ENCODE measurements at regions not wholly inside any gene's neighbourhood (a gene's known extent, or its start where the extent isn't known, plus 50 kb on each side); places are given as distances from the start of the nearest gene placed in this dataset.

GRCh38 chr1:78240755-78241154, 195.0 kb downstream of the GIPC2 start:
- Mint-ChIP-seq H3K4me1 (no peaks in the 10 kb centered on the region), H3K4me3 (no peak overlapping the region), H3K36me3 (no peaks in the 10 kb centered on the region), H3K27me3 (peaks cover under 1 to 2% of the 10 kb centered on the region in 2 donors), H3K27ac (no peak overlapping the region), H3K9me3 (peaks cover 6 to 14% (median 14%) of the 10 kb centered on the region in 3 donors)
- no peaks in the 10 kb centered on the region for H3K4me1 ChIP-seq (ENCODE audit: control insufficient read depth in 1 of 2, extremely low read depth in 1 of 2, insufficient read depth in 2 of 2, low read length in 2 of 2)
- DNase-seq: no peak
- ChIA-PET POLR2A (no interaction called here), CTCF (no interaction called here)
- no peak overlapping the region for H3K4me3 ChIP-seq (ENCODE audit: control insufficient read depth in 1 of 2, extremely low read depth in 1 of 2, low read length in 1 of 2)
- WGBS (ENCODE audit: insufficient coverage): 56% methylated on average over 3 of the region's 3 CpGs
- no peaks in the 10 kb centered on the region for H3K36me3 ChIP-seq (ENCODE audit: control insufficient read depth in 2 of 2, extremely low read depth in 1 of 2, insufficient read depth in 1 of 2, low read length in 1 of 2)
- H3K9me3 ChIP-seq: no peaks in the 10 kb centered on the region
- ATAC-seq (replicated peaks in 1 of 4): no peak
- no peaks in the 10 kb centered on the region for H3K27me3 ChIP-seq (replicated peaks in 1 of 2; ENCODE audit: control insufficient read depth in 2 of 2, extremely low read depth in 1 of 2, insufficient read depth in 2 of 2, low read length in 1 of 2)
- H3K27ac ChIP-seq (ENCODE audit: low read length): no peak overlapping the region

GRCh38 chr1:78247079-78247478, 201.3 kb downstream of the GIPC2 start:
- Mint-ChIP-seq H3K27ac (no peak overlapping the region), H3K27me3 (peaks cover 4 to 9% of the 10 kb centered on the region in 2 donors), H3K4me3 (no peak overlapping the region), H3K4me1 (no peaks in the 10 kb centered on the region), H3K9me3 (peaks cover 0 to 4% (median 0%) of the 10 kb centered on the region in 3 donors), H3K36me3 (no peaks in the 10 kb centered on the region)
- no peaks in the 10 kb centered on the region for H3K27me3 ChIP-seq (replicated peaks in 1 of 2; ENCODE audit: control insufficient read depth in 2 of 2, extremely low read depth in 1 of 2, insufficient read depth in 2 of 2, low read length in 1 of 2)
- H3K9me3 ChIP-seq: no peaks in the 10 kb centered on the region
- H3K4me3 ChIP-seq (ENCODE audit: control insufficient read depth in 1 of 2, extremely low read depth in 1 of 2, low read length in 1 of 2): no peak overlapping the region
- no peak overlapping the region for H3K27ac ChIP-seq (ENCODE audit: low read length)
- no peaks in the 10 kb centered on the region for H3K4me1 ChIP-seq (ENCODE audit: control insufficient read depth in 1 of 2, extremely low read depth in 1 of 2, insufficient read depth in 2 of 2, low read length in 2 of 2)
- no CpG with 5 or more reads among the region's 2 CpGs for WGBS (ENCODE audit: insufficient coverage)
- DNase-seq (no peak), ATAC-seq (replicated peaks in 1 of 4) (no peak)
- ChIA-PET CTCF (no interaction called here), POLR2A (no interaction called here)
- no peaks in the 10 kb centered on the region for H3K36me3 ChIP-seq (ENCODE audit: control insufficient read depth in 2 of 2, extremely low read depth in 1 of 2, insufficient read depth in 1 of 2, low read length in 1 of 2)

GRCh38 chr1:78250201-78250600, 204.4 kb downstream of the GIPC2 start:
- Mint-ChIP-seq H3K27ac (no peak overlapping the region), H3K27me3 (peaks cover 6 to 10% of the 10 kb centered on the region in 2 donors), H3K4me3 (no peak overlapping the region), H3K36me3 (no peaks in the 10 kb centered on the region), H3K4me1 (no peaks in the 10 kb centered on the region), H3K9me3 (peaks cover 0 to 4% (median 0%) of the 10 kb centered on the region in 3 donors)
- Histone ChIP-seq H3K4me3 (ENCODE audit: control insufficient read depth in 1 of 2, extremely low read depth in 1 of 2, low read length in 1 of 2) (no peak overlapping the region), H3K4me1 (ENCODE audit: control insufficient read depth in 1 of 2, extremely low read depth in 1 of 2, insufficient read depth in 2 of 2, low read length in 2 of 2) (no peaks in the 10 kb centered on the region), H3K27me3 (replicated peaks in 1 of 2; ENCODE audit: control insufficient read depth in 2 of 2, extremely low read depth in 1 of 2, insufficient read depth in 2 of 2, low read length in 1 of 2) (no peaks in the 10 kb centered on the region), H3K9me3 (no peaks in the 10 kb centered on the region), H3K27ac (ENCODE audit: low read length) (no peak overlapping the region), H3K36me3 (ENCODE audit: control insufficient read depth in 2 of 2, extremely low read depth in 1 of 2, insufficient read depth in 1 of 2, low read length in 1 of 2) (no peaks in the 10 kb centered on the region)
- ChIA-PET POLR2A (no interaction called here), CTCF (no interaction called here)
- 50% methylated on average over 1 of the region's 4 CpGs for WGBS (ENCODE audit: insufficient coverage)
- no peak for ATAC-seq (replicated peaks in 1 of 4)
- DNase-seq: no peak

GRCh38 chr1:78254517-78254916, 208.8 kb downstream of the GIPC2 start:
- H3K27me3 ChIP-seq (replicated peaks in 1 of 2; ENCODE audit: control insufficient read depth in 2 of 2, extremely low read depth in 1 of 2, insufficient read depth in 2 of 2, low read length in 1 of 2): peaks cover 0 to 9% of the 10 kb centered on the region in 2 experiments
- no peaks in the 10 kb centered on the region for H3K9me3 ChIP-seq
- ChIA-PET CTCF (no interaction called here), POLR2A (interaction anchor here in 1 of 2 donors (0.6 kb wide), 1 partner anchor 16 kb away, joined by 3 read pairs; no protein-coding TSS in a partner anchor)
- H3K4me1 ChIP-seq (ENCODE audit: control insufficient read depth in 1 of 2, extremely low read depth in 1 of 2, insufficient read depth in 2 of 2, low read length in 2 of 2): no peaks in the 10 kb centered on the region
- H3K4me3 Mint-ChIP-seq: no peak overlapping the region
- no peak overlapping the region for H3K27ac ChIP-seq (ENCODE audit: low read length)
- H3K27me3 Mint-ChIP-seq: peaks cover 14 to 17% of the 10 kb centered on the region in 2 donors
- no peak for DNase-seq
- H3K36me3 ChIP-seq (ENCODE audit: control insufficient read depth in 2 of 2, extremely low read depth in 1 of 2, insufficient read depth in 1 of 2, low read length in 1 of 2): no peaks in the 10 kb centered on the region
- no CpG with 5 or more reads among the region's 3 CpGs for WGBS (ENCODE audit: insufficient coverage)
- H3K4me3 ChIP-seq (ENCODE audit: control insufficient read depth in 1 of 2, extremely low read depth in 1 of 2, low read length in 1 of 2): no peak overlapping the region
- H3K9me3 Mint-ChIP-seq: peaks cover 0 to 10% (median 0%) of the 10 kb centered on the region in 3 donors
- no peaks in the 10 kb centered on the region for H3K36me3 Mint-ChIP-seq
- no peak overlapping the region for H3K27ac Mint-ChIP-seq
- no peak for ATAC-seq (replicated peaks in 1 of 4)
- H3K4me1 Mint-ChIP-seq: no peaks in the 10 kb centered on the region

GRCh38 chr1:78255383-78255782, 209.6 kb downstream of the GIPC2 start:
- Histone ChIP-seq H3K36me3 (ENCODE audit: control insufficient read depth in 2 of 2, extremely low read depth in 1 of 2, insufficient read depth in 1 of 2, low read length in 1 of 2) (no peaks in the 10 kb centered on the region), H3K4me3 (ENCODE audit: control insufficient read depth in 1 of 2, extremely low read depth in 1 of 2, low read length in 1 of 2) (no peak overlapping the region), H3K9me3 (no peaks in the 10 kb centered on the region), H3K27me3 (replicated peaks in 1 of 2; ENCODE audit: control insufficient read depth in 2 of 2, extremely low read depth in 1 of 2, insufficient read depth in 2 of 2, low read length in 1 of 2) (peaks cover 0 to 9% of the 10 kb centered on the region in 2 experiments), H3K27ac (ENCODE audit: low read length) (no peak overlapping the region), H3K4me1 (ENCODE audit: control insufficient read depth in 1 of 2, extremely low read depth in 1 of 2, insufficient read depth in 2 of 2, low read length in 2 of 2) (no peaks in the 10 kb centered on the region)
- ChIA-PET POLR2A (interaction anchor here in 1 of 2 donors (0.6 kb wide), 1 partner anchor 17 kb away, joined by 3 read pairs; no protein-coding TSS in a partner anchor), CTCF (no interaction called here)
- Mint-ChIP-seq H3K4me3 (no peak overlapping the region), H3K9me3 (peaks cover 0 to 16% (median 0%) of the 10 kb centered on the region in 3 donors), H3K27ac (no peak overlapping the region), H3K36me3 (no peaks in the 10 kb centered on the region), H3K27me3 (peaks cover 14 to 17% of the 10 kb centered on the region in 2 donors), H3K4me1 (no peaks in the 10 kb centered on the region)
- WGBS (ENCODE audit: insufficient coverage): no CpG with 5 or more reads among the region's 2 CpGs
- no peak for DNase-seq
- ATAC-seq (replicated peaks in 1 of 4): no peak

GRCh38 chr1:78255846-78256245, 210.1 kb downstream of the GIPC2 start:
- H3K36me3 Mint-ChIP-seq: no peaks in the 10 kb centered on the region
- no peak overlapping the region for H3K27ac ChIP-seq (ENCODE audit: low read length)
- 57% methylated on average over 1 of the region's 1 CpG for WGBS (ENCODE audit: insufficient coverage)
- H3K4me3 Mint-ChIP-seq: no peak overlapping the region
- H3K27me3 Mint-ChIP-seq: peaks cover 14 to 17% of the 10 kb centered on the region in 2 donors
- ChIA-PET CTCF (no interaction called here), POLR2A (no interaction called here)
- H3K27ac Mint-ChIP-seq: no peak overlapping the region
- no peaks in the 10 kb centered on the region for H3K4me1 Mint-ChIP-seq
- no peaks in the 10 kb centered on the region for H3K4me1 ChIP-seq (ENCODE audit: control insufficient read depth in 1 of 2, extremely low read depth in 1 of 2, insufficient read depth in 2 of 2, low read length in 2 of 2)
- no peak for ATAC-seq (replicated peaks in 1 of 4)
- no peaks in the 10 kb centered on the region for H3K9me3 ChIP-seq
- peaks cover 0 to 9% of the 10 kb centered on the region in 2 experiments for H3K27me3 ChIP-seq (replicated peaks in 1 of 2; ENCODE audit: control insufficient read depth in 2 of 2, extremely low read depth in 1 of 2, insufficient read depth in 2 of 2, low read length in 1 of 2)
- DNase-seq: no peak
- no peaks in the 10 kb centered on the region for H3K36me3 ChIP-seq (ENCODE audit: control insufficient read depth in 2 of 2, extremely low read depth in 1 of 2, insufficient read depth in 1 of 2, low read length in 1 of 2)
- no peak overlapping the region for H3K4me3 ChIP-seq (ENCODE audit: control insufficient read depth in 1 of 2, extremely low read depth in 1 of 2, low read length in 1 of 2)
- H3K9me3 Mint-ChIP-seq: peaks cover 0 to 16% (median 0%) of the 10 kb centered on the region in 3 donors

GRCh38 chr1:78263459-78263858, 217.7 kb downstream of the GIPC2 start:
- Histone ChIP-seq H3K9me3 (no peaks in the 10 kb centered on the region), H3K4me1 (ENCODE audit: control insufficient read depth in 1 of 2, extremely low read depth in 1 of 2, insufficient read depth in 2 of 2, low read length in 2 of 2) (no peaks in the 10 kb centered on the region), H3K4me3 (ENCODE audit: control insufficient read depth in 1 of 2, extremely low read depth in 1 of 2, low read length in 1 of 2) (no peak overlapping the region), H3K36me3 (ENCODE audit: control insufficient read depth in 2 of 2, extremely low read depth in 1 of 2, insufficient read depth in 1 of 2, low read length in 1 of 2) (no peaks in the 10 kb centered on the region), H3K27ac (ENCODE audit: low read length) (no peak overlapping the region), H3K27me3 (replicated peaks in 1 of 2; ENCODE audit: control insufficient read depth in 2 of 2, extremely low read depth in 1 of 2, insufficient read depth in 2 of 2, low read length in 1 of 2) (peaks cover 0 to 3% of the 10 kb centered on the region in 2 experiments)
- H3K27ac Mint-ChIP-seq: no peak overlapping the region
- DNase-seq (no peak), ATAC-seq (replicated peaks in 1 of 4) (no peak)
- ChIA-PET CTCF (no interaction called here), POLR2A (no interaction called here)
- no peak overlapping the region for H3K4me3 Mint-ChIP-seq
- H3K4me1 Mint-ChIP-seq: no peaks in the 10 kb centered on the region
- no peaks in the 10 kb centered on the region for H3K36me3 Mint-ChIP-seq
- H3K9me3 Mint-ChIP-seq: peaks cover 3 to 18% (median 15%) of the 10 kb centered on the region in 3 donors
- 37% methylated on average over 2 of the region's 2 CpGs for WGBS (ENCODE audit: insufficient coverage)
- H3K27me3 Mint-ChIP-seq: peaks cover 1 to 6% of the 10 kb centered on the region in 2 donors
